Fibroblast of the aortic adventitia (primary cell): ENCODE measurements at regions not wholly inside any gene's neighbourhood (a gene's known extent, or its start where the extent isn't known, plus 50 kb on each side); places are given as distances from the start of the nearest gene placed in this dataset.

Source experiments
- DNase-seq: peaks from one replicate; pipeline ENCODE4 v3.0.0-alpha.2; 2010; ENCODE audit warnings: low read depth
- H3K4me3 ChIP-seq: 2 replicates; pipeline ENCODE4 v1.5.1; 2011; ENCODE audit warnings: low read depth, mild to moderate bottlenecking, control low read depth, low read length, moderate library complexity
- TF ChIP-seq, protein P1 (sequence below): IDR thresholded peaks from 2 replicates; pipeline ENCODE4 v1.5.1; 2011; ENCODE audit warnings: mild to moderate bottlenecking, low read length, control low read depth, inconsistent platforms; ENCODE audit not compliant: insufficient read depth

DNA sequence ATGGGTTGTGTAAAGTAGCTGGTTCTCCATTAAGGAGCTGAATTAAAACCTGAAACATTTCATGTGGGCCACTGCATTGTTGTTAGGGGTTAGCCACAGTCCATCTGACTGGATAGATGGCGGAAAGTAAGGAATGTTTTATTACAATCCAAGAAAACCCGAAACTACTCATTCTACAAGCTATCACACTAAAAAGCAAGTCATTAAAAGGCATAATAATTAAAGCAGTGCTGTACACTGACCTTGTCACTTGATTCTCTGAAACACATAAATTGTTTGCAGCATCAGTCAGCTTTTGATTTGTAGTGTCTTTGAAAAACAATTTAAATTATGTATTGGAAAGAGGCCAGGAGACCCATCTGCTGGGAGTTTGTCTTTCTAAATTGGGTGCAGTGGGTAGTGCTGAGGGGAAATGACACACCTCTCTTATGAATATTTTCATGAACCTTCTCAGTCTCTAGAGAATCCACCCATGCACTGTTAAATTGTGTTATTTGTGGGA lies 75.7 kb upstream of the ANK2 start:
- H3K4me3 ChIP-seq = no peak overlapping the region
- no peak for DNase-seq
- TF ChIP-seq, protein P1, sequence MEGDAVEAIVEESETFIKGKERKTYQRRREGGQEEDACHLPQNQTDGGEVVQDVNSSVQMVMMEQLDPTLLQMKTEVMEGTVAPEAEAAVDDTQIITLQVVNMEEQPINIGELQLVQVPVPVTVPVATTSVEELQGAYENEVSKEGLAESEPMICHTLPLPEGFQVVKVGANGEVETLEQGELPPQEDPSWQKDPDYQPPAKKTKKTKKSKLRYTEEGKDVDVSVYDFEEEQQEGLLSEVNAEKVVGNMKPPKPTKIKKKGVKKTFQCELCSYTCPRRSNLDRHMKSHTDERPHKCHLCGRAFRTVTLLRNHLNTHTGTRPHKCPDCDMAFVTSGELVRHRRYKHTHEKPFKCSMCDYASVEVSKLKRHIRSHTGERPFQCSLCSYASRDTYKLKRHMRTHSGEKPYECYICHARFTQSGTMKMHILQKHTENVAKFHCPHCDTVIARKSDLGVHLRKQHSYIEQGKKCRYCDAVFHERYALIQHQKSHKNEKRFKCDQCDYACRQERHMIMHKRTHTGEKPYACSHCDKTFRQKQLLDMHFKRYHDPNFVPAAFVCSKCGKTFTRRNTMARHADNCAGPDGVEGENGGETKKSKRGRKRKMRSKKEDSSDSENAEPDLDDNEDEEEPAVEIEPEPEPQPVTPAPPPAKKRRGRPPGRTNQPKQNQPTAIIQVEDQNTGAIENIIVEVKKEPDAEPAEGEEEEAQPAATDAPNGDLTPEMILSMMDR = no peak

DNA sequence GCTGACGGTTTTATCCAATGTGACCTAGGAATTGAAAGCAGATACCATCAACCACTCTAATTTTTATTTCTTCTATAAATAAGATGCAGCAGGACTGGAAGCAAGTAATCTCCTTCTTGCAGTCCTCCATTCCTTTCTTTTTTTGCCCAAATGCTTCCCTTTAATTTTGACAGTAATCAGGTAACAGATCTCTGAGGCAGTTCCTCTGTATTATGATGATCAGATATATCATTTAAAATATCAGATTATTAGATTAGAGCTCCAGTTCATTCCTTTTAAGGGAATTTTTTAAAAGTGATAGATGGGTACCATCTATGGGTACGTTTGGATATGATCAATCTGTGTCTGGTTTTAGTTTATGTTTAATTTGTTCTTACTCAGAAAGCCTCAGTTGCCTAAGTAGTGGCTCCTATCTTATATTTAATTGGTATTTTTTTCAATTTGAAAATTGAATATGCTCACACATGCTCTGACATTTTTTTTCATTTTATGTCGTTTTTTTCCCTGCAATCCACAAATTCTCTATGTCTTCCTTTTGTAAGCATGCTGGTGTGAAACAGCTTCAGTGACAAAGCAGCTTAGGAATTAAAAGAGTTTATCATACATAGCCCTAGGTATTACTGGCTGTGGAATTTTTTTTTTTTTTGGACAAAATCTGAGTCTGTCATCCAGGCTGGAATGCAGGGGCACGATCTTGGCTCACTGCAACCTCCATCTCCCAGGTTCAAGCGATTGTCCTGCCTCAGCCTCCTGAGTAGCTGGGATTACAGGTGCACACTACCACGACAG lies 73.7 kb upstream of the ANK2 start:
- H3K4me3 ChIP-seq = no peak overlapping the region
- DNase-seq = no peak
- TF ChIP-seq, protein P1 = no peak

DNA sequence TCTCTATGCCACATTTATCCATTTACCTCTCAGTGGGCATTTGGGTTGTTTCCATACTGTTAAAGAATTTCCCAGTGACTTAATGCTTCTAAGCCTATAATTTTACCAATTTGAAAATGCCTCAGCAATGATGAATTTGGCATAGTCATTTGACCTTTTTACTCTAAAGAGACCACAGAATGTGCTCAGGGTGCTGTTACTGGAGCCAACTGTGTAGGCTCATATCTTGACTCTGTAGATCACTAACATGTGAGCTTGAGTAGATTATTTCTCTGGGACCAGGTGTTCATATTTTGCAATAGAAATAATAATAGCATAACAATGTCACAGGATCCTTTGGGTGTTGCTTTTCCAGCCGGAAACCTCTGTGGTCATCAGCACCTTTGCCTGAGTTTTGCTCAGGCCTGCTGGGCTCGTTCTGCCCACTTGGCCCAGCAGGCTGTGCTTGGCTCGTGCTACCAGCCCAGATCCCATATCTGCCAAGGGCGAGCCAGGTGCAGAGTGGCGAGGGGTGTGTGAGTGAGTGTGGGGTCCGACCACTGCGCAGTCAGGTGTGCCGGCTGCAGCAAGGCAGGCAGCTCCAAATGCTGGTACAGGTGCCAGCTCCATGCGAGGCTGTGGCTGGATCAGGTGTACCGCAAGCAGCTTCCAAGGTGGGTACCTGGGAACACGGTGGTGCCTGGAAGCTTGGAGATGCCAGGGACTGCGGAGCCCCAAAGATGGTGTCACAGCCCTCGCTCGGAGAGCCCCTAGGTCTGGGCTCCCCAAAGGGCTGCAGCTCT lies 70.6 kb upstream of the ANK2 start:
- H3K4me3 ChIP-seq = no peak overlapping the region
- TF ChIP-seq, protein P1 = no peak
- DNase-seq = peak; percentile 19

DNA sequence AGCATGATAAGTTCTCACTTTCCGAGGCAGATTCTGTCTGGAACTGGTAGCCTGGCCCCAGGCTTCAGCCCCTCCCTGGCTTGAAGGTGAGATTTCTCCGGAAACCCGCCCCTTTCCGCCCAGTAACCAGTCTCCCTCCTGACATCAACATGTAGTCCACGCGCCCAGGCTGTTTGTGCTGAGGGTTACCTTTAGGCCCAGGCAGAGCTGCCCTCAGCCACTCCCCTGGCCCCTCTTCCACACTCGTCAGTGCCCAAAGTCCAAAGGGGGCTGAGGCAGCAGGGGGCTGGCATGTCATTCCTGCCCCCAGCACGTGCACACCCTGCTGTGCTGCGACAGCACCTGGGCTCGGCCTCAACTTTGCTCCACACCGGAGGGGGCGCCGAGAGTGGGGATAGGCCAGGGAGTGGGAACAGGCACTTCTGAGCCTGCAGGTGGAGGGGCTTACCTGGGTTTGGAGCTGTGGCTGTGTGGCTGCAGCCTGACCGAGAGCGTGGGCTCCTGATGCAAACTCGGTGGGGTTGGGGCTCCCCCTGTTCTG lies 69.5 kb upstream of the ANK2 start:
- DNase-seq = no peak
- H3K4me3 ChIP-seq = no peak overlapping the region
- TF ChIP-seq, protein P1 = no peak

DNA sequence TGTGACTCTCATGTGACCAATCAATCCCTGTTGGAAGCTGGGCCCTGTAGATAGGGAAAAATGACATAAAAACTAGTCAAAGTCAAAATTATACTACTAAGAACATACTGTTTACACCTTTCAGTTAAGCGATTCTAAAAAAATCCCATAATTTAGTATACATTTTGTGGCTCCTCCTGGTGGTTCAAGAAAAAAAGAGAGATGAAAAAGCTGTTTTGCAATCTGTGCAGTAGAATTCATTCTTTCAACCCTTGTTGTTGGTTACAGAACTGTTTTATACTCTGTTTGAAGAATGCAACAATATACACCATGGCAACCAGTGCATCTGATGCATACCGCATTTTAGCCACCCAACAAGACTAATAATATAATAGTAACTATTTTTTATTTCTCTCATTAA lies 66.8 kb upstream of the ANK2 start:
- H3K4me3 ChIP-seq = no peak overlapping the region
- TF ChIP-seq, protein P1 = no peak
- no peak for DNase-seq

DNA sequence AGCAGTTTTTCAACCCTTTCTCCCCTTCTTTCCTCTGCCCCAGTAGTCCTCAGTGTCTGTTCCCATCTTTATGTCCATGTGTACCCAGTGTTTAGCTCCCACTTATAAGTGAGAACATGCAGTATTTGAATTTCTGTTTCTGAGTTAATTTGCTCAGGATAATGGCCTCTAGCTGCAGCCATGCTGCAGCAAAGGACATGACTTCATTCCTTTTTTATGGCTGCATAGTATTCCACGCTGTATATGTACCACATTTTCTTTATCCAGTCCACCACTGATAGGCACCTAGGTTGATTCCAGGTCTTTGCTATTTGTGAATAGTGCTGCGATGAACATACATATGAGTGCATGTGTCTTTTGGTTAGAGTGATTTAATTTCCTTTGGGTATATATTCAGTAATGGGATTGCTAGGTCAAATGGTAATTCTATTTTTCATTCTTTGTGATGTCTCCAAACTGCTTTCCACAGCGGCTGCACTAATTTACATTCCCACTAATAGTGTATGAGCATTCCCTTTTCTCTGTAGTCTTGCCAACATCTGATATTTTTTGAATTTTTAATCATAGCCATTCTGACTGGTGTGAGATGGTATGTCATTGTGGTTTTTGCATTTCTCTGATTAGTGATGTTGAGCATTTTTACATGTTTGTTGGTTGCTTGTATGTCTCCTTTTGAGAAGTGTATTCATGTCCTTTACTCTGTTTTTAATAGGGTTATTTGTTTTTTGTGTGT lies 54.6 kb upstream of the ANK2 start:
- DNase-seq = no peak
- H3K4me3 ChIP-seq = no peak overlapping the region
- TF ChIP-seq, protein P1 = no peak
